ENCODE measurements at regions not wholly inside any gene's neighbourhood (a gene's known extent, or its start where the extent isn't known, plus 50 kb on each side); places are given as distances from the start of the nearest gene placed in this dataset.

- DNase-seq = no peak
Measured at GRCh38 chr3:64939309-64939708, 251.5 kb upstream of the ADAMTS9 start.

DNA sequence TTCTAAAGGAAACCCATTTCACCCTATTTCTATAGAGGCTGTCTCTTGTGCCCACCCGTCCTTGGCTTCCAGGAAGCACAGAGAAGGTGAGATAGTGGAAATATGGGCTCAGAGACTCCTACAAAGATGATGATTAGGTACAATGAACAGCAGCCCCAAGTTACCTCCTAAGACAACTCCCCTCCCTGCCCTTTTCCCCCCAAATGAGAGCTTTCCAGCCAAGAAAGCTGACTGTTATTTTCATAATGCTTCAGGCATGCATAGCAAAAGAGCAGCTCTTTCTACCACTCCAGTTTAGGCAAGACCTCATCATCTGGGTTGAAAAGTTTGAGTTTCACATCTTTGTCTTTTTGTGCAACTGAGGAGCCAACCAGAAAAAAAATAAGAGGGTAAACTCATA, 248.8 kb upstream of the ADAMTS9 start:
- DNase-seq = no peak

- DNase-seq = no peak
Measured at GRCh38 chr3:64935971-64936370, 248.2 kb upstream of the ADAMTS9 start.

DNA sequence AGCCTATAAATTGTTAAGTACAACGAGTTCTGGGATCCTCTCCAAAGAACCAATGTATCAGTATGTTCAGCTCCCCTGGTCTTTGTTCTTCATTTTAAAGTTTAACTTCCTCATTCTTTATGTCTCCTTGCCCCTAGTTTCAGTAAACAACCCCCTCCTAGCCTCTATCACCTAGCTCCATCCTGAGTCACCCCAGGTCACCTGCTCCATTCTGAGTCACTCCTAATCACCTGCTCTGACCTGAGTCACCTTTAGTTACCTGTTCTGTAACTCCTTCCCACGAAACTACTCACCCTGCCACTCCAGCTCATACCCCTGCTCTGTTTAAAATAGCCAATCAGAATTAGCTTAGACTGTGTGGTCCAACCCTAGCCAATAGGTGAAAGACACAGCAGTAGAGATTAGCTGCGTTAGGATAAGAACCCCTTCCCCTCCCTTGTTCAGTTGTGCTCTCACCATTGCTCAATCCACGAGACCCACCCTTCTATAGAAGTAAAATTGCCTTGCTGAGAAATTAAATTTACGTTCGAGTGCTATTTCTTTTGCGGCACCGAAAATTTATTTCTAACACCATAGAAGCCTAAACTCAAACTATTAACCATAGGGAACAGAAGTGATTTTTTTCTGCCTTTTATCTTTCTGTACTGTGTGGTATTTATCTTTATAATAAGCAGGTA, 245.0 kb upstream of the ADAMTS9 start:
- no peak for DNase-seq

- no peak for DNase-seq
Measured at GRCh38 chr3:64932016-64932518, 244.3 kb upstream of the ADAMTS9 start.

- no peak for DNase-seq
Measured at GRCh38 chr3:64930891-64931290, 243.1 kb upstream of the ADAMTS9 start.

DNA sequence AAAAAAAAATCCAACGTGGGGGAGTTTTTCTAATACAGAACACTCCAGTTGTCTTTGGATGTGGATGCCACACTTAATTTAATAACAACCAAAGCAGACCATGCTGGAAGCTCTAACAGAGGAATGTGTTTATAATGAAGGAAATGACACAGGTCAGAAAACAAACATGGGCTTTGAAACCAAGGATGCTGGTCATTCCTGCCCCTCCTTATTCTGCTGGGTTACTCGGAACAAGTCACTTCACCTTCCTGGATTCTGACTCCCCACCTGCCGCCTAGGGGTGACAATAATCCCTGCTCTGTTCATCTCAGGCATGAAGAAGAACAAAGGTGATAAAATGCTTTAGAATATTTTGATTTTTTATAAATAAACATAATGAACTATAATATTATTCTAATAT, 240.9 kb upstream of the ADAMTS9 start:
- DNase-seq = no peak

GRCh38 chr3:64927689-64928088, 239.9 kb upstream of the ADAMTS9 start:
- no peak for DNase-seq

- DNase-seq = no peak
Measured at GRCh38 chr3:64925575-64925974, 237.8 kb upstream of the ADAMTS9 start.

- DNase-seq = no peak
Measured at GRCh38 chr3:64924961-64925360, 237.2 kb upstream of the ADAMTS9 start.

DNA sequence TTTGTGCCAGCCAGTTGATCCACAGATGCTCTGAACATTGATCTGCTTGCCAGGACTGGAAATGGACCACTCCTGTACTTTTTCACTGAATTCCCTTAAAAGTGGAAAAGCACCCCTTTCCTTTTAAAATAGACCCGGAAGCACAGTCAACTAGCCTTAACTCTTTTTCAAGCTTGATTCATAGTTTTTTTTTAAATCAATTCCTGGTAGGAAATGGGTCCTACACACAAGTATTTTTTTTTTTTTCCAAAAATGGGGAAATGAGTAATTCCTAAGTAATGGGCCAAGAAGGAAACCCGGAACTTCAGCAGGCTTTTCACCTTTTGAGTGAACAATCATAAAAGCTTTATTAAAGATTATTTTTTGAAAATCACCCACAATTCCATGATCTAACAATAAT, 234.4 kb upstream of the ADAMTS9 start:
- no peak for DNase-seq

- no peak for DNase-seq
Measured at GRCh38 chr3:64921281-64922065, 233.7 kb upstream of the ADAMTS9 start.

- no peak for DNase-seq
Measured at GRCh38 chr3:64919934-64920333, 232.1 kb upstream of the ADAMTS9 start.

DNA sequence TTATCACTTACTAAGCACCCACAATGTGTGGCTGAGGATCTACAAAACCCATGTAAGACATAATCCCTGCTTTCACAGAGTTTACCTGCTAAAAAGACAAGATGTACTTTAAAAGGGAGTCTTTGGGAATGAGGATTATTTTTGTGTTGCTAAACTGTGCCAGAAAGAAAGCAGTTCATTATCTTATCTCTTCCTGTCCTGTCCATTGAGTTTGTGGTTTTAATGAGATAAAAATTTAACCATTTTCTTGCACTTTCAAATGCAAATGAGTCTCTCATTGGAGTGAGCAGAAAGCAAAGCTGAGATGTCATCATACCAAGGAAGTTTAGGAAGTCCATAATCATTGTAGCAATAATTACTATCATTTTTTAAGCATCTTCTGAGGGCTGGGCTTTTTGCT, 231.2 kb upstream of the ADAMTS9 start:
- no peak for DNase-seq

DNA sequence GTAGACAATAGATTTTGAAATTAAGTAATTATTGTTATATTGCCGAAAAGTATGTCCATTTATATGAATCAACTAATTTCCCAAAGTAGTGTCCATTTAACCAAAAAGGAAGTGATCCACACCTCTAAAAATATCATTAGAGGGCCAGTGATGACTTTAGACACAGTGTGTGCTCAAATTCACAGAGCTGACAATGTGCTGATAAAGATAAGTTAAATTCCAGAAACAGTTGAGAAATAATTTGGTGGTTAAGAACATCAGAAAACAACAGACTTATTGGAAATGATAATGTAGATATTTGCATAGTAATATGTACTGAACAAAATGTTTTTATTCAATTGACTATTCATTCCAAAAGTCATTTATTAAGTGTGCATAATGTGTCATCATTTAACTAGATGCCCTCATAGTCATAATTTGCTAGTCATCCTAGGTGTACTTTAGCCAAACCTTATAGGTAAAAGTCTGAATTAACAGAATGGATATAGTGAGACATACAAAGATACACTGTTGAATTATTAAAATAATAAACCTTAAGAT, 230.2 kb upstream of the ADAMTS9 start:
- no peak for DNase-seq

GRCh38 chr3:64916937-64917336, 229.1 kb upstream of the ADAMTS9 start:
- no peak for DNase-seq

- DNase-seq = no peak
Measured at GRCh38 chr3:64916192-64916798, 228.5 kb upstream of the ADAMTS9 start.

- DNase-seq = no peak
Measured at GRCh38 chr3:64915778-64916177, 228.0 kb upstream of the ADAMTS9 start.

DNA sequence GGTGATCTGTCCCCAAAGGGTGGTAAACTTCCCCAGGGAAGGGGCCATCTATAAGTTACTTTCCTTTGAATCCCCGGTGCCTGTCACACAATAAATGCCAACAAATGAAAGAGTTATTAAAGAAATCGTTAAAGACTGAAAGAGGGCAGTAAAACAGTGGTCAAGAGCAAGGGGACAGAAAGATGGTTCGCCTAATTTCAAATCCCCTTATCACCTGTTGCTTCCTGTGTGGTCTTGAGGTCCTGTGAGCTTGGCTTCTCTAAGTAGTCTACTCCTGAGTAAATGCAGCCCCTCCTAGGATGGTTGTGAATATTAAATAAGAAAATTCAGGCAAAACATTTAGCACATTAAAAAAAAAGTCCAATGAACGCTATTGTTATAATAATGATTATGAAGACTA, 225.7 kb upstream of the ADAMTS9 start:
- DNase-seq = no peak

GRCh38 chr3:64911138-64911537, 223.3 kb upstream of the ADAMTS9 start:
- no peak for DNase-seq

GRCh38 chr3:64909757-64910467, 222.1 kb upstream of the ADAMTS9 start:
- DNase-seq = no peak

- no peak for DNase-seq
Measured at GRCh38 chr3:64909011-64909410, 221.2 kb upstream of the ADAMTS9 start.

DNA sequence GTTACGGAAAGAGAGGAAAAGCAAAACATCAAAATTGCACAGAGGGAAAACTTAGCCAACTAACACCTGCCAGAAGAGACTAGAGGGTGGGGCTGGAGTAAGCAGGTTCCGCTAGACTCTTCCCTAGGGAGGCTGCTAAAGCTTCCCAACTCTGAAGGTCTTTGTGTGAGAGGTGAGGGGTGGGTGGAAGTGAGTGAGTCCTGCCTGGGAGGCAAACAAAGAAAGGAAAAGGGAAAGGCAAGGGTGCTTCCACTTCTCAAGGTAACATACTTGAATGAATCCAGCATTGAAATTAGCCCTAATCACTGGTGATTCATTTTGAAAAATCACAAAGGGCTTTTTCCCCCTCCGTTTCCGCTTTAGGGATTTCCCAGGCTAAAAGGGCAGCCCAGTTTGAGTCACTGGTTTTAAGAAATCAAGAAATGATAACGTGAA, 220.5 kb upstream of the ADAMTS9 start:
- no peak for DNase-seq

Data from NCI-H2081 treated with DMSO at 0.1 percent for 48 hours (cell line).